Large intestine (tissue), 3 donors: ENCODE measurements at regions not wholly inside any gene's neighbourhood (a gene's known extent, or its start where the extent isn't known, plus 50 kb on each side); places are given as distances from the start of the nearest gene placed in this dataset.

Experiments used
- DNase-seq, 2 donors: peaks; one replicate each; pipeline versions ENCODE4 v3.0.0 to v3.0.0-alpha.2; 2013
- H3K27ac ChIP-seq: one replicate; pipeline ENCODE4 v1.5.1; 2013; ENCODE audit warnings: low read length
- H3K27me3 ChIP-seq: 2 replicates; pipeline ENCODE4 v1.6.1; 2013; ENCODE audit warnings: low read length; ENCODE audit not compliant: control insufficient read depth, insufficient read depth
- H3K36me3 ChIP-seq: 2 replicates; pipeline ENCODE4 v1.6.1; 2013; ENCODE audit warnings: low read length; ENCODE audit not compliant: control insufficient read depth, insufficient read depth
- H3K4me1 ChIP-seq: one replicate; pipeline ENCODE4 v1.6.1; 2013; ENCODE audit warnings: low read length; ENCODE audit not compliant: control insufficient read depth, insufficient read depth
- H3K4me3 ChIP-seq: one replicate; pipeline ENCODE4 v1.5.1; 2013; ENCODE audit warnings: low read length
- H3K9me3 ChIP-seq: one replicate; pipeline ENCODE4 v1.6.1; 2013; ENCODE audit warnings: mild to moderate bottlenecking, low read depth, low read length, moderate library complexity; ENCODE audit not compliant: control insufficient read depth
- WGBS: methylation state at CpG from one replicate; pipeline ENCODE4 v1.1.5; 2013; ENCODE audit warnings: low lambda C conversion rate; ENCODE audit not compliant: insufficient coverage; 5-methylcytosine and 5-hydroxymethylcytosine counted together

DNA sequence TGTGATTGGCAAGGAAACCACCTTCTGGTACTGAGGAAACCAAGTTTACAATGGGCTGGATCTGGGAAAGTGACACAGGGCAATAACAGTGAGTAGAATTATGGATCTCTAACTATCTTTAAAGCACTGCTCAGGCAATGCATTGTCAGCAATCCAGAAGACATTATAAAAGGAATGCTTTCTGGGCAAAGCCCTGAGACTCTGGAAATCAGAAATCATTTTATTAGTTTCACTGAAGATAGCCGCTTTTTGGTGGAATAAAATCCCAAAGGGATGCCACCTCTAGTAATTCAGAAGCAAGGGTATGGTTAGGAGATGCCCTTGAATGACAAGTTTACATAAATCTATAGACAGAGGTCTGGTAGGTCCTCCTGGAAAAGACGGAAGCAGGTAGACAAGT, 211.1 kb downstream of the DMRT2 start:
- Histone ChIP-seq H3K4me1 (peaks cover 13% of the 10 kb centered on the region), H3K27ac (no peak overlapping the region), H3K36me3 (no peaks in the 10 kb centered on the region), H3K27me3 (no peaks in the 10 kb centered on the region), H3K9me3 (no peaks in the 10 kb centered on the region), H3K4me3 (no peak overlapping the region)
- 60% methylated on average over 1 of the region's 2 CpGs for WGBS
- peak in 1 of 2 donors; percentile 20 for DNase-seq

DNA sequence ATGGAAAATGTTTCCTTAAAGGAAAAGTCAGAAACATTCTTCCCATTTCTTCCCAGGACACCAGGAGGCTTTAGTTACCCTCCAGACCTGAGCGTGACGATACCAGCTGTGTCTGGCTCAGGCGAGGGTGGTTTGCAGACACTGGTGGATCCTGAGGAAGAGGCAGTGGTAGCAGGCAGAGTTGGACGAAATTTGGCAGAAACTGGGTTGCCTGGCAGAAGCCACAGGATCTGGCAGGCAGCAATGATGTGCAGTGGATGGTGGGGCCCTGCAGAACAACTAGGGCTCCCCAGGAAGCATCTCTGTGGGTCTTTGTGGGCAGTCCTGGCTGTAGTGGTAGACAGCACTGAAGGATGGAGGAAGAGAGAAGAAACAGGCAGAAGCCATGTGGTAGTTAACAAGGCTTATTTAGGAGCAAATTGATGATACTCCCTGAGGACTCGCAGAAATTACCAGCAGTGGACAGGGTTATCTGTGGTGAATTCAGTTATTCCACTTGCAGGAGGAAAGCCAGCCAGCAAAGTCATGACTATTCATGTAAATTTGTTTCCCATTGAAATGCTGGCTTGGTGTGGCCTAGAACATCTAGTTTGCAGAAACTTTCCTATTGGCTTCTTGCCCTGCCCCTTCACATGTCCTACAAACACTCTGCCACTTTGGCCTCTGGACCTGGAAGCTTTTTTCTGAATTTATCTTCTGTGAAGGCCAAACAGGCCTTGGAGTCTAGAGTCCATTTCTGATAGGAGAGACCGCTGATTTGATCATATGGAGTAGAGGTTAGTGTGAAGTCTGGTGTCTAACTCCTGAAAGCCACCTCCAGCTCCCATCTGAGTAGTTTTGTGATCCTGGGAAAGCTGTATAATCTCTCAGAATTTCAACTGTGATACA, 212.0 kb downstream of the DMRT2 start:
- DNase-seq = peak; percentile 77
- WGBS = 100% methylated on average over 1 of the region's 6 CpGs

DNA sequence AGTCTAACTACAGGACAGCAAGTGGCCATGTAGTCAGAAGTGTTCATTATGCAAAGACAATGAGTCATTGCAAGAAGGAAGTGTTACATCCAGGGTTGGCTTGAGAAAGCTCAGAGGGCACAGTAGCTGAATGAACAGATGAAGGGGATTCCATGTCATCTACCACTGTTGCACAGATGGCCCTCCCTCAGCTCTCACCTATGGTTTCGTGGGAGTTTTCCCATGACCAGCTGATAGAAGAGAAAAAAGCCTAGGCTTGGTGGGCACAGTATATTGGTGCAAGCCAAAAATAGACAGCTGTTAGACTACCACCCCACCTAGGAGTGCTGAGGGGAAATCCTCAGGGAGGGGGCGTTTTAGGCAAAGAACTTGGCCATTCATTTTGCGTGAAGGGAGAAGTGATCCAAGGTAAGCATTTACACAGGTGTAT, 217.0 kb downstream of the DMRT2 start:
- H3K4me1 ChIP-seq = peaks cover 8% of the 10 kb centered on the region
- no peaks in the 10 kb centered on the region for H3K9me3 ChIP-seq
- H3K4me3 ChIP-seq = no peak overlapping the region
- H3K27ac ChIP-seq = no peak overlapping the region
- no CpG with 5 or more reads among the region's 3 CpGs for WGBS
- no peaks in the 10 kb centered on the region for H3K36me3 ChIP-seq
- DNase-seq = no peak
- H3K27me3 ChIP-seq = no peaks in the 10 kb centered on the region

More for the DNA sequence above, 212.0 kb downstream of the DMRT2 start:
- Histone ChIP-seq H3K27ac (peak overlapping the region; percentile 36), H3K36me3 (no peaks in the 10 kb centered on the region), H3K9me3 (no peaks in the 10 kb centered on the region), H3K4me3 (no peak overlapping the region), H3K4me1 (peaks cover 13% of the 10 kb centered on the region), H3K27me3 (no peaks in the 10 kb centered on the region)

DNA sequence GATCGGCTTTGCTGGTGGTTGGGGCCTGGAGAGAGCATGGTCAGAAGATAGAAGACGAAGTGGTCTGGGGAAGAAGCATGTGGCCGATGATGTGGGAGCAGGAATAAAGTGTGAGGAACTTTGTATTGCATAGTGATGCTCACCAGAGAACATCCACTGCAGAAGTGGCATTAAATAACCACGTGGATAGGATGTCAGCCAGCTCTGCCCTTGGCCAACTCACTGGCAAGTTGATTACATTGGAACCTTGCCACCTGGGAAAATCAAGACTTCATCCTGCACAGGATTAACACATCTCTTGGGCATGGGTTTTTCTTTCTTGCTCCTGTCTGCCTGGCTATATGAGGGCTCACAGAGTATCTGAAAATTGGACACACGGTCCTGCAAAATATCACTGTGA, 217.4 kb downstream of the DMRT2 start:
- no CpG with 5 or more reads among the region's 5 CpGs for WGBS
- peaks cover 5% of the 10 kb centered on the region for H3K4me1 ChIP-seq
- no peaks in the 10 kb centered on the region for H3K9me3 ChIP-seq
- no peak overlapping the region for H3K27ac ChIP-seq
- H3K4me3 ChIP-seq = no peak overlapping the region
- no peaks in the 10 kb centered on the region for H3K27me3 ChIP-seq
- no peak for DNase-seq
- no peaks in the 10 kb centered on the region for H3K36me3 ChIP-seq

DNA sequence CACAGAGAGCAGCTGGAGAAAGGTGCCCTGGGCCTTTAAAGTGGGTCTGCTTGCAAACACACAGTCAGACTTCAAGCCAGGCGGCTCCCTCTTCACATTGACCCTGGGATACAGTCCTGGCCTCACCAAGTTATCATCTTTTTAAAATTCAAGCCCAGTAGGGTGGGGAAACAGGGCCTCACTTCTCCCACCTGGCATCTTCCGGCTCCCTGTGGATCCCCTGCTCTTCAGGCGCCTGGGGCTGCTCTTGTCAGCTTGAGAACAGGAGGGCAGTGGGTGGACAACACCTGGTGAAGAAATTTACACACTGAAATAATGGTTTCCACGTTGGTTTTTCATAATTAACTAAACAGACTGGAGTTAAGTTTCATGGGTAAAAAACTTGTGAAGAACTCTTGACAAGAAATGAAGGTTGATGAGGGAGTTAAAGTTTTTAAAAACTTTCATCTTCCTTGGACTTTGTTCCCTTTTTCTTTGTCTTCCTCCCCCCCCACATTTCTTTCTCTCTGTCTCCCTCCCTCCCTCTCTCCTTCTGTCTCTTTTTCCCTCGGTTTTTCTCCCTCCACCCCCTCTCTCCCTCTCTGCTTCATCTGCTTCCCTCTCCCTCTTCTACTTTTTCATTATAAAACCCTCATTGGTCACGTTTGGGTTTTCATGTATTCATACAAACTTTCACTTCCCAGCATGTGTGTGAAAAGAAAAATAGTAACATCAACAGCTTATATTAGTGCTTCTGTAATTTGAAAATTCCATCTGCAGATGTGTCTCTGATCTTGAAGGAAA, 219.6 kb downstream of the DMRT2 start:
- Histone ChIP-seq H3K4me3 (no peak overlapping the region), H3K9me3 (no peaks in the 10 kb centered on the region), H3K27ac (no peak overlapping the region), H3K4me1 (no peaks in the 10 kb centered on the region), H3K27me3 (no peaks in the 10 kb centered on the region), H3K36me3 (no peaks in the 10 kb centered on the region)
- 42% methylated on average over 2 of the region's 6 CpGs for WGBS
- no peak for DNase-seq

DNA sequence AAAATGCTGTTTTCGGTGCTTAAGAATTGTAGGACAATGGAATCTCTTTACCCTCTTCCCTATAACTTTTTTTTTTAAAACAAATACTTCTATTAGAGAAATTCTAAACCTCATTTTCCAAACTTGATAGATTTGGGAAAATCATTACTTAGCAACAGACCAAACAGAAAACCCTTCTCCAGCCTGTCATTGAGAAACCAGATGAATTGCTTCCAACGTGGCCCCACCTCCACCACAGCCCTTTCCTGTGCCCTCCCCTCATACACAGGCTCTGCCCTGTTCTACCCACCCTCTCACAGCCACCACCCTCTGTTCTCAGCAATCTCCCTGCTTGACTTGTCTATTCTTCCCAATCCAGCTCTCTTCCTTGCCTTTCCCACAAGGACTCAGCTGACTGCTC, 221.2 kb downstream of the DMRT2 start:
- Histone ChIP-seq H3K9me3 (no peaks in the 10 kb centered on the region), H3K27ac (no peak overlapping the region), H3K4me1 (no peaks in the 10 kb centered on the region), H3K27me3 (no peaks in the 10 kb centered on the region), H3K36me3 (no peaks in the 10 kb centered on the region), H3K4me3 (no peak overlapping the region)
- 100% methylated on average over 1 of the region's 2 CpGs for WGBS
- DNase-seq = no peak

DNA sequence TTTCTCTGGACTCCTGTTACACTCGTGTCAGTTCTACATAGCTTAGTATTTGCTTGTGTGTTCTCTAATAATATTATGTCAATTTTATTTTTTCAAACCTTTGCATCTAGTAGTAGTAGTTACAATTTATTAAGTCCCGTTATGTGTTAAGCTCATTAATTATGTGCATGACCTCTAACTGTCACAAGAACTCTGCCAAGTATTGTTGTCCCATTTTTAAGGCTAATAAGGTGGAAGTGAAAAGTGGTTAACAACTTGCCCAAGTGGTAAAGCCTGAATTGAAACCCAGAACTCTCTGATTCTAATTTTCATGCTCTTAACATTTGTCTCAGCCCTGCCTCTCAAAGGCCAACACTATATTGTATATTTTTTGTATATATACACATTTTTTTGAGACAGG, 221.6 kb downstream of the DMRT2 start:
- H3K27me3 ChIP-seq = no peaks in the 10 kb centered on the region
- 75% methylated on average over 1 of the region's 2 CpGs for WGBS

DNA sequence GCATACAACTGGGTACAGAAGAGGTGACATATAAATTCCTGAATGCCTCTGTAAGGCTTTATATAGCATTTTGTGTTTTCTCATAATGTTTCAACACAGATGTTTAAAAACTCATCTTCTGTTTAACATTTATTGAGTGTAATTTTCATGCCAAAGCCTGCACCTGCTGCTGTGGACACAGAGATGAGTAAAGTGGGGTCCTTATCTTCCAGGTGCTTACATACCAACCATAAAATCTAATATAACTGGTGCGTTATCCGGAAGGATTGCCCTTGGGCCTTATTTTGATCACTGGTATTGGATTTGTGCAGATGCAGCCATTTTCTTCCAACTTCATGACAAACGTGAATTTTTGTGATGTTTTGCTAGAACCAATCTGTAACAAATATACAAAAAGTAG, 222.3 kb downstream of the DMRT2 start:
- no peak overlapping the region for H3K4me3 ChIP-seq
- H3K27ac ChIP-seq = no peak overlapping the region
- WGBS = 15% methylated on average over 3 of the region's 3 CpGs
- H3K9me3 ChIP-seq = no peaks in the 10 kb centered on the region
- H3K4me1 ChIP-seq = no peaks in the 10 kb centered on the region
- H3K36me3 ChIP-seq = no peaks in the 10 kb centered on the region
- DNase-seq = no peak
- H3K27me3 ChIP-seq = no peaks in the 10 kb centered on the region

More for the DNA sequence above, 221.6 kb downstream of the DMRT2 start:
- Histone ChIP-seq H3K4me3 (no peak overlapping the region), H3K9me3 (no peaks in the 10 kb centered on the region), H3K4me1 (no peaks in the 10 kb centered on the region), H3K36me3 (no peaks in the 10 kb centered on the region), H3K27ac (no peak overlapping the region)
- DNase-seq = no peak

DNA sequence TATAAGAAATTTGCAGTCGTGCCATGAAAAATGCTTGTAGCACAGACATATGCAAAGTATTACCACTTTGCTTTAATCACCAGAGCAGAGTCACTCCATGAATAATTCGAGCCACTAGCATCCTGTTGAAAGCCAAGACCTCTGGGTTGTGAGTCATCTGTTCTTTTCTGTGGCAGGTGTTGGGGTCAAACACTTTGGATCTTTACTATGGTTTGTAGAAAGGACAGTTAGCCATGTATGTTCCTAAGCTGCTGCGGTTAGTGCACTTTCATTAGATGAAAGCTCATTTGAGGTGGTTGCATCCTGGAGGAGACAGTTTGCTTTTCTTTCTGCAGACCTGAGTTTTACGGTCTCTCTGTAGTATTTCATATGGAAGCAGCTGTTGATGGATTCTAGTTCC, 223.7 kb downstream of the DMRT2 start:
- no peak for DNase-seq
- no peak overlapping the region for H3K4me3 ChIP-seq
- no CpG with 5 or more reads among the region's 4 CpGs for WGBS
- no peaks in the 10 kb centered on the region for H3K9me3 ChIP-seq
- no peak overlapping the region for H3K27ac ChIP-seq
- H3K36me3 ChIP-seq = no peaks in the 10 kb centered on the region
- no peaks in the 10 kb centered on the region for H3K27me3 ChIP-seq
- no peaks in the 10 kb centered on the region for H3K4me1 ChIP-seq

DNA sequence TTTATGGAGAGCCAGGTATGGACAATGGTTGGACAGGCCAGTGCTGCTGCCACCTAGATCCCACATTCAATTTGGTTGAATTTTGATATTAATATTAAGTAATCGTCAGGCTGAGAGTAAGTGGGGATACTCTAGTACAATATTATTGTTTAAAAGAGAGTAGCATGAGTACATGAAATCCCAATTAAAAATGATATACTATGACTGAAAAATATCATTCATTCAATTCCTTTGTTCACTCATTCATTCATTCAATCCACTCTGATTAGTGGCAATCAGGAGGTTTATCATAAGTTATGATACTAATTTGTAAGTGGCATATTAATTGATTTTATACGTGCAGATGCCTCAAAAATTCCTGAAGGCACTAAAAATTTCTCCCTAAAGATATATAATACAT, 224.2 kb downstream of the DMRT2 start:
- Histone ChIP-seq H3K27ac (no peak overlapping the region), H3K27me3 (no peaks in the 10 kb centered on the region), H3K4me3 (no peak overlapping the region), H3K4me1 (no peaks in the 10 kb centered on the region), H3K9me3 (no peaks in the 10 kb centered on the region), H3K36me3 (no peaks in the 10 kb centered on the region)
- 100% methylated on average over 1 of the region's 2 CpGs for WGBS
- no peak for DNase-seq
